Stimulated activated CD8-positive, alpha-beta memory T cell treated with anti-CD3 and anti-CD28 coated beads, Interleukin-4, amount 100 ng/mL, for 1 hour (primary cell): ENCODE measurements at regions not wholly inside any gene's neighbourhood (a gene's known extent, or its start where the extent isn't known, plus 50 kb on each side); places are given as distances from the start of the nearest gene placed in this dataset.
"Not testable (repeated sequence)": the region's sequence is repeated elsewhere in the genome, so short reads cannot be mapped to it uniquely, and the experiment has no call there.

Experiments used
- DNase-seq, 2 donors: peaks; one replicate each; pipeline ENCODE4 v3.0.0-alpha.2; 2020; ENCODE audit warnings: low read depth in 2 of 2, low spot score in 1 of 2

DNA sequence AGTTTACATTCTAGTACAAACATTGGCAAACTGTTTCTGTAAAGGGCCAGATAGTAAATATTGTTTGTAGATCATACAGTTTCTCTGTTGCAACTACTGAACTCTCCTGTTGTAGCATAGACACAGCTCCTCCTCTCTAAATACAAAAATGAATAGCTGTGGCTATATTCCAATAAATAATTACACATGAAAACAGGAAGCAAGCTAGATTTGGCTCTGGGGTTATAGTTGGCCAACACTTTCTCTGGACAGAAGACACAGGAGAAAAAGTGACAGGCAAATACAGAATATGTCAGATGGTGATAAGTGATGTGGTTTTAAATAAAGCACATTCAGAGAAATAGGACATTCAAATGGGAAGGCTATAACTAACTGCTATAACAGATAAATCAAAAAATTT lies 957.0 kb downstream of the LTN1 start:
- DNase-seq = not testable (repeated sequence)

DNA sequence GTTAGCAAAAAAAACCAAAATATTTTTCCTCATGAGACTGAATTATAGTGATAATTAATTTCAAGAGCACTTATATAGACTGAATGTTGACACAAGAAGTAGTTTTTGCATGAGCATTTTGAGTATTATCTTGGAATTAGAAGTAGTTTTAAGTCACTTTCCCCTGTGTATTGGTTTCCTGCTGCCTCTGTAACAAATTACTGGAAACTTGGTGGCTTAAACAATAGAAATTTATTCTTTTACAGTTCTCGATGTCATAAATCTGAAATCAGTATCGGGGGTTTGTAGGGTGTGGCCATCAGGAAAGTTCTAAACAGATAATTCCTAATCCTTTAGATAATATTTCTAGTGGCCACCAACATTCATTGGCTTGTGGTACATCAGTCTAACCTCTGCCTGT lies 957.8 kb downstream of the LTN1 start:
- DNase-seq = not testable (repeated sequence)

DNA sequence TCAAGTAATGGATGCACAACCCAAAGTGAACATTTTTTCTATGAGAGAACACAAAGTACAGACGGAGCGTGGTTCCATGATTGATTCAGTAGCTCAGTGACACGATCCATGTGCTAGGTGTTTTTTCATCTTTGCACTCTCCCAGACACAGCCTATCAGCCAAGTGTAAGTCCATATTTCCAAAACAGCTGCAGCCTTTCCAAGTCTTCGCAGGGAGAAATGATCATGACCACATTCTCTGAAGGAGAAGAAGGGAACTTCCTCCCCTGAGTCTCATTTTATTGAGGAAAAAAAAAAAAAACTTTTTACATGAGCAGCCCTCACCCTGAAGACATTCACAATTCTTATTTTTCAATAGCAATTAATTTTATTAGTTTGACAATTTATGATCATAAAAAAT lies 958.3 kb downstream of the LTN1 start:
- DNase-seq = not testable (repeated sequence)

DNA sequence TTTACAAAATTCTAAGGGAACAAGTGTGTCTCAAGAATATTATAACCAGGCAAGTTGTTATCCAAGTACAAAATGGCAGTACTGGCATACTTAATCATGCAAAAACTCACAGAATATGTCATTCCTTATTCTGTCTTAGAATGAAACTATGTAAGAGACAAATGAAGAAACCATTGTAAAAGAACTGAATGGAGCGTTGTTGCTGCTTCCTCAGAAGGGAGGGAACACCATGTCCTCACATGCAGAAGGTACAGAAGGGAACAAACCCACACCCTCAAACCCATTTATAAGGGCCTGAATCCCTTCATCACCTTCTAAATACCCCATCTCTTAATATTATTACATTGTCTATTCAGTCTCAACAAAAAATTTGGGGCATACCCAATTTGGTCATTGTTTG lies 960.0 kb downstream of the LTN1 start:
- DNase-seq = not testable (repeated sequence)

DNA sequence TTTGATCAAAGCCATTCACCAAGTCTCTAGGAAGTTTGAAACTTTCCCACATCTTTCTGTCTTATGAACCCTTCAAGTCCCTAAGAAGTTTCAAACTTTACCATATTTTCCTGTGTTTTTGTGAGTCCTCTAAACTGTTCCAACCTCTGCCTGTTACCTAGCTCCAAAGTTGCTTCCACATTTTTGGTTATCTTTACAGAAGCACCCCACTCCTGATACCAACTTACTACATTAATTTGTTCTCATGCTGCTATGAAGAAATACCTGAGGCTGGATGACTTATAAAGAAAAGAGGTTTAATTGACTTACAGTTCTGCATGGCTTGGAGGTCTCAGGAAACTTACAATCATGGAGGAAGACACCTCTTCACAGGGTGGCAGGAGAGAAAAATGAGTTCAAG lies 961.6 kb downstream of the LTN1 start:
- not testable (repeated sequence) for DNase-seq

DNA sequence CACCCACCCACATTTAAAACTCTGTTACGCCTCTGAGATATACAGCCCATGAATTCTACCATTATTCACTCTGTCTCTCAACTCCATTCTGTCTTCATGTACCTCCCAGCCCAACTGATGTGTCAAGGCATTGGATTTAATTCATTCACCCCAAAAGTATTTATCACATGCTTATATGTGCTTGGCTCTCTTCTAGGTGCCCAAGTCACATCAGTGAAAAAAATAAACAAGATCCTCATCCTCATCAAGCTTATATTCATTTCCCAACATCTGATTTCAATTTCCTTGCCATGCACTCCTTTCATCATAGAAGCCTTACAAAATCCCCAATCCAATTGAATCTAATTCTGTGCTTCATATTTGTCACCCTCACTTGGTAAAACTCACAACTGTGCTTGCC lies 967.6 kb downstream of the LTN1 start:
- no peak for DNase-seq

DNA sequence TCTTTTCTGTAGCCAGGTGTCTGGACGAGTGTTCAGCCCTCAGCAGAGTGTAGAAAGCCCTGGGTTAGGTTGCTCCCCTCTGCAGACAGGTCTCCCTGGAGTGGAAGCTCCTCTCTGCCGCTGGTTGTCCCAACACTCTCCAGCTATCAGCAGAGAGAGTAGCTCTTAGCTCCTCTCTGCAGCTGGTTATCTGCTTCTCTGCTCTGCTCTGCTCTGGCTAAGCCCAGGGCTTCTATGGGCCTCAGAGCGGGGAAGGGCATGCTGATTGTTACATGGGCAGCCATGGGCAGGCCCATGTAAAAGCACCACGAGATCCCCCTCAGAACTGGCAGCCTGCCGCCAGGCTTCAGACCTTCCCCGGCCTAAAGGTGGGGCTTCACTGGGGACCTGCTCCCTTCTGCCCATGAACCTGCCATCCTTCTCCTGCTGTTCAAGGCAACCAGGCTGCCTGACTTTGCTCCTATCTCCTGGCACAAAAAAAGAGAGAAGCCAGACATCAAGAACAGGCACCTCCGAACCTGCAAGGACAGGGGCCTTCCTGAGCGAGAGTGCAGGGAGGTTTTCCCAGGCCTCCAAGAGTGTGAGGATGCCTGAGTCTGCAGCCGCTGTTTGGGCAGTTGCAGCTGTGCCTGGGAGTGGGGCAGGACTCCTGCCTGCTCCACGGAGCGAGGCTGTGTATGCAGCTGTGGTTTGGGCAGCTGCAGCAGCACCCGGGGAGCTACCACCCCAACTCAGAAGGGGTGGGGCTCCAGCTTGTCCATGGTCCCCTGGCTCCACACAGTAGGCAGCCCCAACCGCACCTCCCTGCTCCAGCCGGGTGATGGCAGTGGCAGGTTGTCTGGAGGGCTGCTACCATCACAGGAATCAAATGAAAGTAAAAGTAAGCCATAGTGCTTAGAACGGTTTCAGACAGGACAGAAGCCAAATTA lies 973.7 kb downstream of the LTN1 start:
- no peak for DNase-seq

DNA sequence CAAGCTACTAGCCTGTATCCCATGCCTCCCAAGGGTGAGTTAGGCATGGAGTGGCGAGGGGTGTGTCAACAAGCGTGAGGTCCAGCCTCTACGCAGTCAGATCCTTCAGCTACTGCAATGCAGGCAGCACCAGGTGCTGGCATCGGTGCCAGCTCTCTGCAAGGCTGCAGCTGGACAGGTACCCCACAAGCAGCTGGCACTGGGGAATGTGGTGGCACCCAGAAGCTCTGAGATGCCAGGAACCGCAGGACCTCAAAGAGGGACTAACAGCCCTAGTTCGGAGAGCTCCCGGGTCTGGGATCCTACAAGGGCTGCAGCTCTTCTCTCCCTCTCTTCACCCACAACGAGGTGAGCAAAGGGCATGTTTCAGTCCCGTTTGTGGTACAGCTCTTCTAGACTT lies 974.5 kb downstream of the LTN1 start:
- DNase-seq = no peak

DNA sequence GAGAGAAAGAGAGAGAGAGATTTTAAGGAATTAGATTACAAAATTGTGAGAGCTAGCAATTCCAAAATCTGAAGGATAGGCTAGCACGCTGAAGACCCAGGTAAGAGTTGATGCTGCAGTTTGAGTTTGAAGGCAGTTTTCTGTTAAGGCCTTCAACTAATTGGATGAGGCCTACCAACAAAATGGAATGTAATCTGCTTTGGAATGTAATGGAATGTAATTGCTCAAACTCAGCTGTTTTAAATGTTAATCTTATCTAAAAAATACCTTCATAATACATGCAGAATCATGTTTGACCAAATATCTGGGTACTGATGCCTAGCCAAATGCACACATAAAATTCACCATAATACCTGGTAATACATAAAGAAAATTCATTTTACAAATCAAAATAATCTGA lies 976.1 kb downstream of the LTN1 start:
- no peak for DNase-seq

DNA sequence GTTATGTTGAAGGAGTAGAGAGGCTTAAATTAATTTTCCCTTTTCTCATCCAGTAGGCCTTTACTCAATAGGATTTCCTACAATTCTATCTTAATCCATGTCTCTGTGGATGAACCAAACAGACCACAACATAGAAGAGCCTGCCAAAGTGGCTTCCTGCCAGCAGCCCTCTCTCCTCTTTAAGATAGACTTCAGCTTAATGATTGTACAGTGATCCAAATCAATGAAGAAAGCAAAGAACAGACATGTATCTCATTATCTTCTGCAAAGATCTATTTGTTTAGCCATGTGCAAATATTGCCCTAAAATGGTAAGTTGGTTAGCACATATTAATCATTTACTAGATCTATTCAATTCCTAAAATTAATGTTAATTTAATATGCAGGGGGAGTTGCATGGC lies 979.6 kb downstream of the LTN1 start:
- not testable (repeated sequence) for DNase-seq

DNA sequence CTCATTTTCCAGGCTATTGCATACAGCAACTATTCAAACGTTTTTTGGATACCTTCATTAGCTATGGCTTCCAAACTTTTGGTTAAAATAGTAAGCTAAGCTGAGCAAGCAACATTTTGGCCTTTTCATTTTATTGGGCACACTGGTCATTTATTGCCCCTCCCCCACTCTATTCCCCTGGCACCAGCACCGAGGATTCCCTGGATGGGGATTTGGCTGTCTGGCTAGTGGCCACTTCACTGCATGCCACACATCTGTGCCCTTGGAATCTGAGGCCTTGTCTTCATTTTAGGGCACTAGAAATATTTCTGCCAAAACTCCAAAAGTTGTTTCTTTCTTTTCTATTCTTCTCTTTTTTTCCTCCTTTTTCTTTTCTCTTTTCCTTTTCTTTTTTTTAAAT lies 980.7 kb downstream of the LTN1 start:
- DNase-seq = not testable (repeated sequence)

DNA sequence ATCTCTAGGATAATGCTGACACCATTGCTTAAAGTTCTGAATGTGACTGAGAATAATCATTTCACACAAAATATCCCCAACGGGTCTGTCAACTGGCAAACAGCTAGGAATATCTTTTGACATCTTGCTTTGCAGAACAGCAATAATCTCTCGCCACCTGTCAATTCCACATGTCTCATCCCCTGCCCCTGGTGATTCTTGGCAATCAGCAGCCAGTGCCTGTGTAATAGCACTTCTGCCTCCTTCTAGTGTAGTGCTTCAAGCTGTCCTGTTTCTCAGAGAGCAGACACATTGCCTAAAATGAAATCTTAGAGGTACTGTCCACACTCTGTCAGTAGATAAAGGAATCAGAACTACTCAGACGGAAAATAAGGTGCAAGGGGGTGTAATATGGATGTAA lies 984.4 kb downstream of the LTN1 start:
- not testable (repeated sequence) for DNase-seq

DNA sequence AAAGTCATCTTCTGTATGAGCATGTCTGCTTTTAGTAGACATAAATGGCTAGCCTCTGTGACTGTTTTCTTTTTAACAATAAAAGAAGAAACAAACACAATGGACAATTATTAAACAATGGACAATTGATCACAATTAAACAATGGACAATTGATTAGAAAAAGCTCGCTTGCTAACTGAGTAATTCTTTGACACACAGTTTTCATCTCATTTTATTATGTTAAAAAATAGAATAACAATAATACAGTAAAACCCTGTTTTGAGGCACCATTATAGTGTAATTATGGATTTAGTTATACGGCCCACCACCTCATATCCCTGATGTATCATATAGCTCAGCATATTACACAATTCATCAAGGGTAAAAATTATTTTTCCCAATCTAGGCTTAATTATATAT lies 989.0 kb downstream of the LTN1 start:
- DNase-seq = not testable (repeated sequence)

DNA sequence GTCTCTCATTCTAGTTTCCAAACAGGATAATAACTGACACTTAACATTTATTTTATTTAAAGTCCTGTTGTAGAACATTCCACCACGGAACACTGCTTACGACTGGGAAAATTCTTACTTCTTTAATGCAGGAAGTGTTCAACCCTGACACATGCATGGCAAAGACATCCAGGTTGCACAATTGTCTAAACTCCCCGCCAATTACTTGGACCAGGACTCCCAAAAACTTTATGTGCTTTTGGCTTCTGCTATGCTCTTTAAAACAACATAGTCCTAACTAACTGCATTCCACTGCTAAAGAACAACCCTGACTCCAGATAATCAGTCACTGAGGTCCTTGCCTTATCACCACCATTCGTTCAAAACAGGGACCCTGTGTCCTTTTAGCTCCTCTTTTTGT lies 995.8 kb downstream of the LTN1 start:
- not testable (repeated sequence) for DNase-seq

DNA sequence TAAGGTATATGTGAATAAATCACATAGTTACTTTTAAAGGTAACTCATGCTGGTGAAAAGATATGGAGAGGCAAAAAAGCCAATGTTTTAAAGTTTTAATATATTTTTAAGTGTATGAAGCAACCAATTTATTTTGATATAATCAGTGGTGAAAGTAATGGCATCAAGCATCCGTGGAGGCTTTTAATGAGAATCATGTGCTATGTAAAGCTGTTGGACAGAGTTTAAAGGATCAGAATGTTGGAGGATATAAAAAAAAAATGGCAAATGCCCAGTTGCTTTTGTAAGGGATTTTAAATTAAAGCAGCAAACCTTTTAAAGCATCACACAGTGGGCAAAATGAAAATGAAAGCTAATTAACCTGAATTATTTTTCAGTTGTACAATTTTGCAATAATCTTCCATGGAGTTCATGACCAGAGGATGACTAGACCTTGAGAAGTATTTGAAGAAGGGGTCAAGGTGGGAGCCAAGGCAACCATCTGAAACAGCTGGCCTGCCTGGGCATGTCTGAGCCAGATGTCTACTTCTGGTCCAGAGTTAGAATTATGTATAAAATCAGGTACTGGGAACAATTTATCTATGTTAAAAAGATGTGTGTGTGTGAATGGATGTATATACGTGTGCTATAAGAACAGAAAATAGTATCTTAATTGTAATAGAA lies 1007.9 kb downstream of the LTN1 start:
- DNase-seq = not testable (repeated sequence)

DNA sequence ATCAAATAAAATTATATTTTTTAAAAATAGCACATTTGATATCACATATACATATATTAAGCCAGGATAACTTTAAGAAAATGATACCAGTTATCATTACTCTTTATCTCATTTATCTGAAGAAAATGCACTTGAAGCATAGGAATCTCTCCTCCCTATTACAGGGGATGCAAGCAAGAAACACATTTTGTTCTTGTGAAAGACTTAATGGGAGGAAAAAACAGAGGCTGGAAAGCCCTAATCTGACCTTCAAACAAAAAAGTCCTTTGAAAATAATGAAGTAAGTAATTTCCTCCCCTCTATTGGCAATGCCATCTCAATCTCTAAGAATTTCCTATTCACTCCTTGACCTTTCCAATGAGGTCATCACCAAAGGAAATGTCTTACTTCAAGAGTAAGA lies 1012.6 kb upstream of the ADAMTS5 start:
- not testable (repeated sequence) for DNase-seq

DNA sequence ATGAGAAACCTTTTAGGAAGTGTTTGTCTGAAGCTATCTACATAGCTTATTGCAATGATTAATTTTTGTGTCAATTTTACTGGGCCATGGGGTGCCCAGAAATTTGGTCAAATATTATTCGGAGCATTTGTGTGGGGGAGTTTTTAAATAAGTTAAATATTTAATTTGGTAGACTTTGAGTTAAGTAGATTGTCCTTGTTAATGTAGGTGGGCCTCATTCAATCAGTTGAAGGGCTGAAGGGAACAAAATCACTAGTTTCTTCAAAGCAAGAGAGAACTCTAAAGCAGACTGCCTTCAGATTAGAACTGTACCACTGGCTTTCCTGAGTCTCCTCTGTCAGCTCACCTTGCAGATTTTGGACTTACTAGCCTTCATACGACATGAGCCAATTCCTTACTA lies 1008.6 kb upstream of the ADAMTS5 start:
- no peak for DNase-seq

DNA sequence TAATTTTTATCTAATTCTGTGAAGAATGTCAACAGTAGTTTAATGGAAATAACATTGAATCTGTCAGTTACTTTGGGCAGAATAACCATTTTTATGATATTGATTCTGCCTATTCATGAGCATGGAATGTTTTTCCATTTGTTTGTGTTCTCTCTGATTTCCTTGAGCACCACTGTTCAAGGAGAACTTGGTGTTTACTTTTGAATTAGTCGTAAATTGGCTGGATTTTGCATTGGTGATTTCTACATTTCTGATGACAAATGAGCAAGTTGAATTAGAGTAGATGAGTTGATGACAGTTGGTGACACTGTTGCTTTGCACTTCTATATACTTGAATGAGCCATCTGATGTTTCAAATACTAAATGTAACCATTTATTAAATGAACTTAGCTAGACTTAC lies 1007.3 kb upstream of the ADAMTS5 start:
- not testable (repeated sequence) for DNase-seq

DNA sequence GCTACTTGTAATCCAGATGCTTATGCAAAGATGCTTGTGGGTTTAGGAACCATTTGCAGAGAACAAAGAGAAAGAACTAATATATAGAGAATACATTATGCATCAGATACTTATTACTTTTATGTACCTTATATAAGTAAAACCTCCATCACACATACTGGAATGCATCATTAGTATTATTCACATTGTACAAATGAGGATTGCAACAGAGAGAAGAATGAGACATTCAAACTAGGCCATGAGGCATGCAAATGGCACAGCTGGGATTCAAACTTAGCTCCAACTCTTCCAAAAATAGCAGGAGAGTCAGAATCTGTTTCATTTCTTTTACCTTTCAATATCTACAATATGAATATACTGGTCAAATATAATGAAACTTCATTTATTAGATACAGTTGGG lies 1001.4 kb upstream of the ADAMTS5 start:
- DNase-seq = not testable (repeated sequence)

DNA sequence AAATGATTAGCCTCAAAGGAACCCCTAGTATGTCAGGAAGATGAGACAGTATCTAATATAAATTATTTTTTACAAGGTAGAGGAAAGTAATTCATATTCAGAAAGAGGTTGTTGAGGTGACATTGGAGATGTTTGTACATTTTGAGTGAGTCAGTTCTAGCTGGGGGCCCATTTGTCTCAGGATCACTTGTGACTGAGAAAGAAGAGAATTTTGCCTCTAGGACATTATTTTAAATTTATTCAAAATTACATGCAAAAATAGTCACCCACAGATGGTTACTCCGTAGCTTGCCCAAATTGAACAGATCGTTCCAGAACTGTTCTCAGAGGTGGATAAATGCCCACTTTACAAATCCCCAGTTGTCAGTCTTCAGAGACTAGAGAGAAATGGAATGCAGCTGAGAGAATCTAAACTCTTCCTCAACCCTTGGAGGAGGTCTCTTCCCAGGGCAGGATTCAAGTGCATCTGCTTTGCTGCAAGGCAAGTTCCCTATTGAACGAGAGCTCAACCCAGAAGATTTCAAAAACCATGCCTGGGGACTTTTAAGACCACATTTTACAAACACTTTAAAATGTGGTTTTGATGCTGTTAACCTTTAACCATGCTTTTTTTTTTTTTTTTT lies 987.8 kb upstream of the ADAMTS5 start:
- no peak for DNase-seq

DNA sequence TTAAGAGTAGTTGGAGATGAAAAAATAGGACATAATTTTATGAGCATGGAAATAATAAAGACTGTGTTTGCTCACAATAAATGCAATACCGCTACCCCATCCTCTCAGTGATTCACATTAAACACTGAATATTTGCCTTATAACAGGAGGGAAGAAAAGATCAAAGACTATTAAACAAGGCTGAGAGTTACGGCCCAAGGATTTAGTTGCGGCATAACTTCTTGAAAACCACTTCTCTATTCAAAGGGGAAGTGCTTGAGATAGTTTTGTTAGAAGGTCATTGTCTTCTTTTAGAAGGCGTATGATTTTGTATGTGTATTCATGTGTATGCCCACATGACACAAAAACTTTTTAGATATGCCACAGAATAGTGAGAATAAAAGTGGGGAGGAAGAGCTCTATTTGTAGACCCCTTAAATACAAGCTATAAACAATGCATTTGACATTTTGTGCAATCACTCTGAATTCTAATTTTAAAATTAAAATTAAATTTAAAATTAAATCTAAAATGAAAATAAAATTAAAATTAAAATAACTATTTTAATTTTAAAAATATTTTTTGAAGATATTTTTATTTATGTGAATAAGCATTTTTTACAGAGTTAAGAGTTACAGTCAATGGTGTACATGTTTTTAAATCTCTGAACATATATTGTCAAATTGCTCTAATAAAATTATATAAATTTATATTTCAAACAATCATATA lies 986.6 kb upstream of the ADAMTS5 start:
- no peak for DNase-seq
